OCI-LY1 (cell line): ENCODE measurements at regions not wholly inside any gene's neighbourhood (a gene's known extent, or its start where the extent isn't known, plus 50 kb on each side); places are given as distances from the start of the nearest gene placed in this dataset.

ENCODE experiments used
- H2AFZ ChIP-seq: fragments of 200-600 bp; sonication (generic), shearing (Covaris generic); 2 replicates; pipeline ENCODE4 v1.6.0; 2014; ENCODE audit warnings: antibody characterized with exemption, mild to moderate bottlenecking, low read length
- H3F3A ChIP-seq: fragments of 200-600 bp; sonication (generic), shearing (Covaris generic); 2 replicates; pipeline ENCODE4 v1.6.0; 2014; ENCODE audit warnings: mild to moderate bottlenecking, antibody characterized with exemption, low read length, moderate library complexity; ENCODE audit not compliant: insufficient read depth
- H3K27ac ChIP-seq: fragments of 200-600 bp; sonication (generic); 2 replicates; pipeline ENCODE4 v1.5.1; 2014; ENCODE audit warnings: low read length, mixed run types, mild to moderate bottlenecking, low read depth; ENCODE audit not compliant: poor library complexity, severe bottlenecking
- H3K27me3 ChIP-seq: fragments of 200-600 bp; sonication (generic); 2 replicates; pipeline ENCODE4 v1.6.0; 2014; ENCODE audit warnings: antibody characterized with exemption, mild to moderate bottlenecking, low read length, moderate library complexity; ENCODE audit not compliant: insufficient read depth
- H3K36me3 ChIP-seq: fragments of 200-600 bp; sonication (generic); 2 replicates; pipeline ENCODE4 v1.6.1; 2014; ENCODE audit warnings: mild to moderate bottlenecking, antibody characterized with exemption, low read length, moderate library complexity, mixed read lengths; ENCODE audit not compliant: insufficient read depth
- H3K4me1 ChIP-seq: fragments of 200-600 bp; sonication (generic); 2 replicates; pipeline ENCODE4 v1.5.1; 2014; ENCODE audit warnings: mild to moderate bottlenecking, low read length, moderate library complexity; ENCODE audit not compliant: insufficient read depth, severe bottlenecking
- H3K4me2 ChIP-seq: fragments of 200-600 bp; sonication (generic), shearing (Covaris generic); 2 replicates; pipeline ENCODE4 v1.6.1; 2014; ENCODE audit warnings: low read length
- H3K4me3 ChIP-seq: fragments of 200-600 bp; sonication (generic); 2 replicates; pipeline ENCODE4 v1.5.1; 2014; ENCODE audit warnings: low read length, low read depth, mild to moderate bottlenecking, mixed read lengths; ENCODE audit not compliant: poor library complexity, severe bottlenecking
- H3K79me2 ChIP-seq: fragments of 200-600 bp; shearing (Covaris generic); 2 replicates; pipeline ENCODE4 v1.6.1; 2016; ENCODE audit warnings: mixed run types, low read length, mixed read lengths; ENCODE audit not compliant: insufficient read depth
- H3K9ac ChIP-seq: fragments of 200-600 bp; sonication (generic), shearing (Covaris generic); 2 replicates; pipeline ENCODE4 v1.6.1; 2014; ENCODE audit warnings: mild to moderate bottlenecking, low read length, mixed read lengths
- H3K9me2 ChIP-seq: fragments of 200-600 bp; sonication (generic), shearing (Covaris generic); 2 replicates; pipeline ENCODE4 v1.6.1; 2014; ENCODE audit warnings: low read depth, mild to moderate bottlenecking, low read length, mixed read lengths
- H3K9me3 ChIP-seq: fragments of 200-600 bp; shearing (Covaris generic); 2 replicates; pipeline ENCODE4 v1.6.1; 2014; ENCODE audit warnings: low read length, mixed read lengths
- H4K20me1 ChIP-seq: fragments of 200-600 bp; sonication (generic), shearing (Covaris generic); 2 replicates; pipeline ENCODE4 v1.6.0; 2016; ENCODE audit warnings: mild to moderate bottlenecking, low read length; ENCODE audit not compliant: insufficient read depth
- CTCF ChIP-seq: fragments of 200-600 bp; sonication (generic), shearing (Covaris generic); IDR thresholded peaks from 2 replicates; pipeline ENCODE4 v1.5.1; 2017; ENCODE audit warnings: mild to moderate bottlenecking, antibody characterized with exemption, low read length, moderate library complexity, mixed read lengths
- EZH2 ChIP-seq: fragments of 200-600 bp; sonication (generic), shearing (Covaris generic); IDR thresholded peaks from 2 replicates; pipeline ENCODE4 v1.8.0; 2017; ENCODE audit warnings: borderline replicate concordance, mixed run types, mild to moderate bottlenecking, antibody characterized with exemption, low read length, moderate library complexity, mixed read lengths

- no peak overlapping the region for H3K4me3 ChIP-seq
- no peaks in the 10 kb centered on the region for H3F3A ChIP-seq
- H3K9ac ChIP-seq = no peak overlapping the region
- H3K27ac ChIP-seq = no peak overlapping the region
- H3K27me3 ChIP-seq = peaks cover 9% of the 10 kb centered on the region; the same call in 1 of the 2 replicates
- TF ChIP-seq EZH2 (no peak), CTCF (no peak)
- H3K79me2 ChIP-seq = no peaks in the 10 kb centered on the region
- H2AFZ ChIP-seq = no peak overlapping the region
- no peak overlapping the region for H3K4me2 ChIP-seq
- H4K20me1 ChIP-seq = no peaks in the 10 kb centered on the region
- no peaks in the 10 kb centered on the region for H3K9me2 ChIP-seq
- H3K9me3 ChIP-seq = 0 out of 2 replicates have a peak, but pooled peaks cover 2% of the 10 kb centered on the region
- no peaks in the 10 kb centered on the region; the same call in 1 of the 2 replicates for H3K36me3 ChIP-seq
- no peaks in the 10 kb centered on the region for H3K4me1 ChIP-seq
Observed at GRCh38 chr2:43018179-43019024, 208.0 kb downstream of the ZFP36L2 start.

- Histone ChIP-seq H3K4me1 (no peaks in the 10 kb centered on the region), H3K79me2 (no peaks in the 10 kb centered on the region), H3K27me3 (no peaks in the 10 kb centered on the region; the same call in 1 of the 2 replicates), H3K4me2 (no peak overlapping the region), H3F3A (no peaks in the 10 kb centered on the region), H3K9ac (no peak overlapping the region), H2AFZ (no peak overlapping the region), H3K9me2 (no peaks in the 10 kb centered on the region), H3K9me3 (no peaks in the 10 kb centered on the region), H3K27ac (no peak overlapping the region), H3K4me3 (no peak overlapping the region), H3K36me3 (no peaks in the 10 kb centered on the region), H4K20me1 (no peaks in the 10 kb centered on the region)
- TF ChIP-seq CTCF (no peak), EZH2 (no peak)
Observed at GRCh38 chr2:43013821-43014345, 212.5 kb downstream of the ZFP36L2 start.

- H3K4me3 ChIP-seq = no peak overlapping the region
- H3K9me2 ChIP-seq = no peaks in the 10 kb centered on the region
- no peaks in the 10 kb centered on the region for H3K27me3 ChIP-seq
- no peak overlapping the region for H3K9ac ChIP-seq
- H2AFZ ChIP-seq = no peak overlapping the region
- no peaks in the 10 kb centered on the region for H3F3A ChIP-seq
- no peaks in the 10 kb centered on the region for H3K4me1 ChIP-seq
- H3K9me3 ChIP-seq = no peaks in the 10 kb centered on the region
- H3K27ac ChIP-seq = no peak overlapping the region
- H3K79me2 ChIP-seq = no peaks in the 10 kb centered on the region
- no peak overlapping the region for H3K4me2 ChIP-seq
- H3K36me3 ChIP-seq = no peaks in the 10 kb centered on the region
- TF ChIP-seq EZH2 (no peak), CTCF (no peak)
- no peaks in the 10 kb centered on the region for H4K20me1 ChIP-seq
Observed at GRCh38 chr2:43012966-43013365, 213.4 kb downstream of the ZFP36L2 start.
